ENCODE measurements at regions not wholly inside any gene's neighbourhood (a gene's known extent, or its start where the extent isn't known, plus 50 kb on each side); places are given as distances from the start of the nearest gene placed in this dataset.
A peak's percentile ranks its signal among the peaks of the same experiment; 100 is the strongest.

DNA sequence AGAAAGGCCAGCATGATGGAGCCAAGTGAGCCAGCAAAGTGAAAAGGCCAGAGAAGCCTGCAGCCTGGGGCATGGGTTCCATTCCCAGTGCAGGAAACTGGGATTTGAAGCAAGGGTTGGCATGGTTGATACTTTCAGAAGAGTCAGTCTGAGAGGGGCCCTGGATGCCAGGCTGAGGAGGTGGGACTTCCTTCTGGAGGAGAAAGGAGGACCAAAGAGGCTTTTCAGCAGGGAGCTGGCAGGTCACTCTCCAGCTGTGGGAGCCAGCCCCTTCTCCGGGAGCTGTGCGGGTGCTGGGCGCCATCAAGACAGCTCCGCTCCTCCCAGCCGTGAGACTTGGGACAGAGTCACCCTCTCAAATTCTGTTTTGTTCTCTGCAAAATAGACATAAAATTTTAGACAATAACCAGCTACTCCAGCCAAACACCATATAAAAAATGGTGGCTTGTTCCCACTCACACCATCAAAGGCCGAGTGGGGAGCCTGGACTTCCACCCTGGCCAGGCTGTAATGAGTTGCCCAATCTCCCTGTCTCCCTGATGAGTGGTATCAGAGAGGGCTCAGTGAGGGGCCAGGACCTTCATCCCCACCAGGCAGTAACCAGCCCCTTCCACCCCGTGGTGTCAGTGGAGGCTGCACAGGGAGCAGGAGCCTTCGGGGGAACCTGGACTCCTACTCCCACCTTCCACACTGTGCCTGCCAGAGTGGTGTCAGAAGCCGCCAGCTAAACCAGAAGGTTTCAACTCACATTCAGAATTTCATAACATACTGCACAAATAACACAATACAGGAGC is 133.6 kb upstream of the RET start:
- in situ Hi-C loops (cut with HindIII; ENCODE audit: low pct_unique_long_range_greater_than_20kb, low sequenced_read_pairs): no loop called here
- no peak for DNase-seq (ENCODE audit: low read depth, low spot score)

DNA sequence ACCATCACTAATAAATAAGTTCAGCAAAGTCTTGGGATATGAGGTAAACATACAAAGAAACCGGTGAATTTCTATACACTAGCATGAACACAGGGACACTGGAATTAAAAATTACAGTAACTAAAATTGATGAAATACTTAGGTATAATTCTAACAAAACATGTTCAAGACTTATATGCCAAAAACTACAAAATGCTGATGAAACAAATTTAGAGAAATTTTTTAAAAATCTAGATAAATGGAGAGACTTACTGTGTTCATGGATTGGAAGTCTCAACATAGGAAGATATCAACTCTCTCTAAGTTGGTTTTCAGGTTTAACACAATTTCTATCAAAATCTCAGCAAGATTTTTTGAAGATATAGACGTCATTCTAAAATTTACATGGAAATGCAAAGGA is 128.8 kb upstream of the RET start:
- in situ Hi-C loops (cut with HindIII; ENCODE audit: low pct_unique_long_range_greater_than_20kb, low sequenced_read_pairs): no loop called here

DNA sequence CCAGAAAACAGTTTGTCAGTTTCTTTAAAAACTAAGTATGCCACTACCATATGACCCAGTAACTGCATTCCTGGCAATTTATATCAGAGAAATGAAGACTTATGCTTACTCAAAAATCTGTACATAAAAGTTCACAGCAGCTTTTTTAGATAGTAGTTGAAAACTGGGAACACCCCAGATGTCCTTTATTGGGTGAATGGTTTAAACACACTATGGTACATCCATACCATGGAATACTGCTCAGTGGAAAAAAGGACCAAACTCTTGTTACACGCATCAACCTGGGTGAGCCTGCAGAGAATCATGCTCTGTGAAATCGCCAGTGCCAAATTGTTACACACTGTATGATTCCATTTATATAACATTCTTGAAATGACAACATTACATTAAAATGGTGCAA is 127.6 kb upstream of the RET start:
- in situ Hi-C loops (cut with HindIII; ENCODE audit: low pct_unique_long_range_greater_than_20kb, low sequenced_read_pairs): no loop called here
- no peak for DNase-seq (ENCODE audit: low read depth, low spot score)

More for the DNA sequence above, 128.8 kb upstream of the RET start:
- DNase-seq (ENCODE audit: low read depth, low spot score): no peak

DNA sequence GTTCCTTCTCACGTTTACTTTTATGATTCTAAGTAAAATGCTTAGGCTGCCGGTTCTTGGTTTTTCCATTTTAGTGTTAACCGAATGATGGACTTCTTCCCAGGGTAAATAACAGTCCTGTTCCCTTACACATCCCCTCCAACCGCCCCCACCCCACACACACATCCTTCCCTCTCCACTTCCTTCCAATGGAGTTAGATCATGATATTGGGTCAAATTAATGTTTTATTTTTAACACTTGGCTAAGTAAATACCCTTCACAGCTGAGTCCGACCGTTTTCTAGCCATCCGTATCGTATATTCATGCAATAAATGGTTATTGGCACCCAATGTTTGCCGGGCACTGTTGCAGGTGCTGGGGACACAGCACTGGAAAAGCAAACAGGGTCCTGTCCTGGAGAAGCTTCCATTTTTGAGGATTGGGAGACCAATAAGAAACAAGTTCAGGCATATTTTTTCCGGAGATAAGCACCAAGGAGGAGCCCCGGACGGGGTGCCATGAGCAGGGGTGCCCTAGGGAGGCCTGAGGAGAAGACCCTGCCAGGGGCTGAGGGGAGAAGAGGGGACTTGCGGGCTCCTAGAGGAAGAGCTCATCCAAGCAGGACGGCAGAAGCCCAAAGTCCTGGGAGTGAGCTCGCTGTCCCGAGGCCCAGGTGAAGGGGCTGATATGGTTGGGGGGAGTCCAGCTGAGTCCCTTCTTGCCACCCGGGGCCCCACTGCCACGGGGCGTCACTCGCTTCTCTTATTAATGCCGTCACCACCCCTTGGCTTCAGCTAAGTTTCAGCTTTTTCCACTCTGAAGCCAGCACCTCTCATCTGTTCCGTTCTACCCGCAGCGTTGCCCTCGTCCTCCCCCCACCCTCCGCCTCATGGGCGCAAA is 126.0 kb upstream of the RET start:
- in situ Hi-C loops (cut with HindIII; ENCODE audit: low pct_unique_long_range_greater_than_20kb, low sequenced_read_pairs): no loop called here
- no peak for DNase-seq (ENCODE audit: low read depth, low spot score)

DNA sequence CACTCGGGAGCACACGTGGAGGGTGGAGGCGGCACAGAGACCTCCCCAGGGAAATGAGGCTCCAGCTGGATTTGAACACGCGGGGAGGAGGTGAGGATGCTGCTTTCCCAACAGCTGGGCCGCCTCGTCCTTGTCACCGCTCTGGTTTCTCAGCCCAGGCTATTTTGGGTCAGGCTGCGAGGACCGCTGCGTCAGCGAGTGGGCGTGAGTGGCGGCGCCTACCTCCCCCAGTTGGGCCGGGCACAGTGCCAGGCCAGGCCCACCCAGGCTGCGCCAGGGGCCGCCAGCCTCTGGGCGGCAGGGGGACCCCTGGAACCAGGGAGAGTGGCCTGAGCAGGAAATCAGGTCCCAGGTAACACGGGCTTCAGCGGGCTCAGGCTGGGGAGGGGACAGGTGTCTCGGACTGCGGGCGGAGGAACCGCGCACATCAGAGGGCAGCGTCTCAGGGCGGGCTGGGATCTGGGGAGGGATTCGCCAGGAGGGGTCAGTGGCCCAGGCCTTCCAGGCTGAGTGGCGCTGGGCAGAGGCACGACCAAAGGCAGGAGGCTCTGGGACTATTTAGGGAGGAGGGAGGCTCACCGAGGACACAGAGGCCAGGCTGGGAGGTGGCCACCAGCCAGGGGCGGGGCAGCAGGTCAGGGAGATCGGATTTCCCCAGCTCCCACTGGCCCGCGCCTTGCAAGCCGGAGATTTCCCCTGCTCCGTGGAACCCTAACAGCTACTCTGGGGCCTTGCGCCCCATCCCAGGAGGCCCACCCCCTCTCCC is 125.2 kb upstream of the RET start:
- in situ Hi-C loops (cut with HindIII; ENCODE audit: low pct_unique_long_range_greater_than_20kb, low sequenced_read_pairs): no loop called here
- no peak for DNase-seq (ENCODE audit: low read depth, low spot score)

DNA sequence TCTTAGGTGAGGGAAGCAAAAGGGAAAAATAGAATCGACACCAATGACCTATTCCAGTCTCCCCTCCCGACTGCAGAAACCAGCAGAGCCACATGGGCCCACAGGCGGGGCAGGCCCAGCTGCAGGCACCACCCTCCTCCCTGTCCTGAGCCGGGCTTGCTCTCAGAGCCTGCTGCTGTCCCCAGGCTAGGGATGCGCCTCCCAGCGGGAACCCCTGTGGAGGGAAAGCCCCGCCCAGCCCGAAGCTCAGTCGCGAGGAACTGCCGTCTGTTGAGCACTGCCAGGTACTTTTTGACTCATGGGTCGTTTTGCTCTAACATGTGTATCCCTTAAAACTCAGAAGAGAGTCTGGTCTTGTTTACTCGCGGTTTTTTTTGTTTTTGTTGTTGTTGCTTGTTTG is 124.5 kb upstream of the RET start:
- peak; percentile 1 for DNase-seq (ENCODE audit: low read depth, low spot score)
- in situ Hi-C loops (cut with HindIII; ENCODE audit: low pct_unique_long_range_greater_than_20kb, low sequenced_read_pairs): no loop called here

DNA sequence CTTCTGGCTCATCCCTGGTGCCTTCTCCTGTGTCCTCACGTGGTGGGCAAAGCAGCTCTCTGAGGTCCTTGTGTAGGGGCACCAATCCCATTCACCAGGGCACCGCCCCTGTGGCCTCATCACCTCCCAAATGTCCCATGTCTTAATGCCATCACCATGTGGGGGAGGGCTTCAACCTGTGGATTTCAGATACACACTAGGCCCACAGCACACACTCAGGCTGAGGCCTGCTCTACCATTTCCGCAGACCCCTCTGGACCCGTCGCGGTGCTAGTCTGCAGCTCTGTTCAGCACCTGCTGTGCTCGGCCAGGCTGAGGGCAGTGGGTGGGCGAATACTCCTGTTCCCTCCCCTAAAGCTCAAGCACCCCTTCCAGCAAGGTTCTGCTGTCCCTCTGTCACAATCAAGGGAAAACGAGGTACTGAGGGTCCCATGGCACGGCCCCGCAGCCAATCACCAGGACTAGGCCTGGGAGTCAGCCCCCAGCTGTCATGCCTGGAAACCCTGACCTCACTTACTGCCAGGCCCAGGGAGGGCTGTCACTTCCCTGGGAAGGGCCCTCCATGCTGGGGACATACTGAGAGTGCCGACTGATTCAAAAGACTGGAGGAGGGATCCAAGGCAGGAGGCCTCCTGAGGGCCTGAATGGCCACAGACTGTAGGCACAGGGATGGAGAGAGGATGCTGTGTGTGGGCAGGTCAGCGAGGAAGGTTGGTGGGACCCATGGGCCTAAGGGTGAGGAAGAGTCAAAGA is 123.8 kb upstream of the RET start:
- in situ Hi-C loops (cut with HindIII; ENCODE audit: low pct_unique_long_range_greater_than_20kb, low sequenced_read_pairs): no loop called here
- DNase-seq (ENCODE audit: low read depth, low spot score): no peak

DNA sequence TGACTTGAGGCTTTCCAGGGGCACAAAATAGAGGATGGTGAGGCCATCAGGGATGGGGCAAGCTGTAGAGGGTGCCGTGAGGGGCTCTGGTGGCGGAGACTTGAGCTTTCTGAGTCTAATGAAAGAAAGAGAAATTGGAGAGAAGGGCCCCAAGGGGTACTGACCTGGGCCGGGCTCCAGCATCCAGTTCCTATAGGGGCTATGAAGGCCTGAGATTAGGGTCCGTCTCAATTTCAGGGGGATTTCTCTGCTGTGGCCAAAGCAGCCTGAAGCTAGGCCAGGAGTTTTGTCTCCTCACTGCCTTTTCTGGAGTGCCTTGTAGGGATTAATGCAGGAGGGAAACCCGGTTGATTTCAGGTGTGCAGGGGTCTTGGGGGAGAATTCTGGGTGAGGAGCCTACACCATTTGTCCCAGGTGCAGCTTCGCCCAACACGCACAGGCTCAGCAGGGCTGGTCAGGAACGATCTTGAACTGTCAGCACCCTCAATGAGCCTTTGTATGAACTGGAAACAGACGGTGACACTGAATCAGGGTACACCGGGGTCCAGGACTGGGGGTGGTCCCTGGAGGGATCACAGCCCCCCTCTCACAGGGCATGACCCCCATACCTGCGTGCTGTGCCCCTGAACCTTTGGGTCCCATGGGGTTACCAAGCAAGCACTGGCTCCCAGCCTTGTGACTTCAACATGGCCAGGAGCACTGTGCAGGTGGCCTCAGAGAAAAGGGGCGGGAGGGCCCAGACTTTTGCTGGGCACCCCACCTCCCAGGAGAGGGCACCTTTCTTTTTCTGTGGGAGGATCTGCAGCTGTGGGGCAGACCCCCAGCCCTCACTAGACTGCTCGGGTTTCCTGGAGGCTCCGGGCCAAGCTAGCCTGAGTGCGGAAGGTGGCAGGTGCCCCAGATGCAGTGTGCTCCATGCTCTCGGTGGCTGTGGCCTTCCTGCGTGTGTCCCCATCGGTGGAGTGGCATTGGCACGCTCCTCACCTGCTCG is 122.9 kb upstream of the RET start:
- in situ Hi-C loops (cut with HindIII; ENCODE audit: low pct_unique_long_range_greater_than_20kb, low sequenced_read_pairs): no loop called here
- no peak for DNase-seq (ENCODE audit: low read depth, low spot score)

DNA sequence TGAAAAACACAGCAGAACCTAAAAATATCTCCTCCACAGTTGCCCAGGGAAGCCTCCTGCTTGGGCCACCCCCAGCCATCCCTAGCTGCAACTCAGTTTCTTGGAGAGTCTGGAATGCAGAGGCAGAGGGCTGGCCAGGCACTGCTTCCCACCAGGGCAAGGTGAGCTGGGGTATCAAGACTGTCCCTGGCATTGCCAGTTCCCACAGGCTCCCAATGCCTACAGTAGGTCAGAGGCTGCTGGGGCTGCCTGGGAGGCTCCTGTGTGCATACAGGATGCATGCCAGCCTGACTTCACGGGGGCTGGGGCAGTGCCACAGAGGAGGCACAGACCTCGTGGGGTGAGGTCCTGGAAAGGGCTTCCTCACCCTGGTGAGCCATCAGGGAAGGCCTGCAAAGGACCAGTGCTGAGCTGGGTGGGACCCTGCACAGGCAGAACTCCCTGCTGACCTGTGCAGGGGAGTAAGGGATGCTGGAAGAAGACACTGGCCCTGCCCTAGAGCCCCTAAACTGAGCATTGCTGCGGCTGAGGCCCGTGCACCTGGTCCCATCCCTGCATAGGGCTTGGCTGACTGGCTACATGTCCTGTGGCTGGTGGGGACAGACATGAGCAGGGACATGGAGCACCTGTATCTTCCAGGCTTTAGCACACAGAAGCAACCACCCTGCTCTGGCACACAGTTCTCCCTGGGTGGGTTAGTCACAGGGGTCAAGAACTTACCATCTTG is 121.9 kb upstream of the RET start:
- in situ Hi-C loops (cut with HindIII; ENCODE audit: low pct_unique_long_range_greater_than_20kb, low sequenced_read_pairs): no loop called here
- no peak for DNase-seq (ENCODE audit: low read depth, low spot score)

DNA sequence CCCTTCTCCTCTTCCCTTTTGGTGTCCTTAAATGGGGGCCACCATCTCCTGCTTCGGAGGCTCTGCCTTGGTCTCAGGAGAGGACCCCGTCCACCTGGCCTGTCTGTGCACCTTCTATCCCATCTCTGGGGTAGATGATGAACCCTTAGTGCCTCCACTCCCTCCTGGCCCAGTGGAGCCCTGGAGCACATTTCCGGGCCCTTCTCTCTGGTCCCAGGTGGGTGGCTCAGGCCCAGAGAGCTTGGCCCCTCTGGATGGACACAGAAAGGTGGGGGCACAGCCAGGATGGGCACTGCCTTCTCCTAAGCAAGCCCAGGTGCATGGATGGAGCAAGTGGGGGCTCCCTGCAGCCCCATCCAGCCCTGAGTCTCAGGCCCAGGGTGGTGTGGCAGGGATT is 121.4 kb upstream of the RET start:
- DNase-seq (ENCODE audit: low read depth, low spot score): no peak
- in situ Hi-C loops (cut with HindIII; ENCODE audit: low pct_unique_long_range_greater_than_20kb, low sequenced_read_pairs): no loop called here

DNA sequence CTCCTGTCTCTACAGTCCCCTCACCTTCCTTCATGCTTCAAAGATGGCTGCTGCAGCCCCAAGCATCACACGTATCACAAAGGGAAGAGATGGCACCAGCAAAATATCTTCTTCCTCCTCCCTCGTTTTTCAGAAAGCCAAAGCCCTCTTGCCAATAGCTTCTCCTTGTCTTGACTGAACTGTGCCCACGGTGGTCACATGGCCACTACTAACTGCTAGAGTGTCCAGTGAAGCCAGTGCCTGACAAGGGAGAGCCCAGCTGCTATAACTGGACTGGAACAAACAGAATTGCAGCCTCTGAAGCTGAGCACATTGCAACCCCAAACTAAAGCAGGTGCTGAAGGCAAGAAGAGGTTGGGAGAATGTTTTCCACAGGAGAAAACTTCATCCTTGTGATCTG is 120.8 kb upstream of the RET start:
- in situ Hi-C loops (cut with HindIII; ENCODE audit: low pct_unique_long_range_greater_than_20kb, low sequenced_read_pairs): no loop called here
- DNase-seq (ENCODE audit: low read depth, low spot score): no peak

DNA sequence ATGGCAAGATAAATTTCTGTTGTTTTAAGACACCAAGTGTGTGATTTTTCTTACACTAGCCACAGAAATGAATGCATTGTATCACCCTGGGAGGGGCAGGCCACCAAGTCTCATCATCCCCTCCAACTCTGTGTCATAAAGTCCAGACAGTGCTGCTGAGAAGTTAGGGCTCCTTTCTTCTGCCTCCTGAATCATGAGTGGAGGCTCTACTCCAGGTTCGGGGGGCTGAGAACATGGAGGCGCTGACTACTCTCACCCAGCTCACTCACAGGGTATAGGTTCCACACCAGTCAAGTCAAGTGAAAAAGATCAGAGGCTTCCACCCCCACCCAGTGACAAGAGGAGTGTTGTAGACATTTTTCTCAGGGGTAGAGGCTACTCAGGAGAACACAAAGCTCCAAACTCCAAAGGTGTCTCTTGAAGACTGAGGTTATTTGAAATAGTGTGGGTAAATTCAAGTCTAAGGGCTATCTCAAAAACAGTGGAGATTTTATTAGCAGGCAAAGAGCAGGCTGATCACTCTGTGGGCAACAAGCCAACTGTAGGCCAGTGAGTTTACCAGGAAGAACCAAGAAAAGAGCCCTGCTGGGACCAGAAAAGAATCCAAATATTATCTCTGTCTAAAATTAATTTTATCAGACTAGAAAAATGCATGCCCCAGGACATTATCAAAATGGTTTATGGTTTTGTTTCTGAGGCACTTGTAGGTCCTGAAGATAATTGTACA is 118.6 kb upstream of the RET start:
- in situ Hi-C loops (cut with HindIII; ENCODE audit: low pct_unique_long_range_greater_than_20kb, low sequenced_read_pairs): no loop called here
- no peak for DNase-seq (ENCODE audit: low read depth, low spot score)

DNA sequence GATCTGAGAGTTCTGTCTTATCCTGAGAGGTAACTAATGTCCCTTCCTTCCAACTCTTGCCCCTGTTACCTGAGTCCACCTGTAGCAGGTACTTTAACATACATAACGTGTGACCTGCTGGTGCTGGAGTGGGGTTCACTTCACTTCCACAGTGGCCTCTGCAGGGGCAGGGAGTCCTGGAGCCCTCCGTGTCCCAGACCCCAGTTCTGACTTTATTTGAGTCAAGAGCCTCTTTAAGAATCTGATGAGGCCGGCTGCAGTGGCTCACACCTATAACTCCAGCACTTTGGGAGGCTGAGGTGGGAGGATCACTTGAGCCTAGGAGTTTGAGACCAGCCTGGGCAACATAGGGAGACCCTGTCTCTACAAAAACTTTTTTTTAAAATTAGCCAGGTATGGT is 117.0 kb upstream of the RET start:
- DNase-seq (ENCODE audit: low read depth, low spot score): no peak
- in situ Hi-C loops (cut with HindIII; ENCODE audit: low pct_unique_long_range_greater_than_20kb, low sequenced_read_pairs): no loop called here

DNA sequence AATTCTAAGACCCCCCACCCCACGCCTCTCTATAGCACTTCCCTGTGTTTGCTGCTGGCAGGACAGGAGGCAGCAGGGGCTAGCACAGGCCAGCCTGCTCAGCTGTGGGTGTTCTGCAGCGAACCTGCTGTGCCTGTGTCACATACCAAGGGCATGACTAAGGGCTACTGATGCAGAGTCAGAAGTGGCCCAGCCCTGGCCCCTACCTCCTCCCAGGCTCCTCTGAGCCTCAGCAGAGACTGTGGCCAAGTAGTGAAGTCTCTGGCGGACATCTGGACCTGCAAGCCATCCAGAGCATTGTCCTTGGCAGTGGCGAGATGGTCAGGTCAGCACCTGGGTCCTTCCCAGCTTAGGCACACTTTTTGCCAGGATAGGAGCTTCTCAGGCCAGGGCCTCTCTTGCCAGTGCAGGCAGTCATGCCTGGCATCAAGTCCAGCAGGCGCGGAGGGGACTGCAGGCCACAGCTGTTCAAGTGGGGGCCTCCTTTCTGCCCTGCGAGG is 116.3 kb upstream of the RET start:
- in situ Hi-C loops (cut with HindIII; ENCODE audit: low pct_unique_long_range_greater_than_20kb, low sequenced_read_pairs): no loop called here
- no peak for DNase-seq (ENCODE audit: low read depth, low spot score)
